ENCODE measurements at regions not wholly inside any gene's neighbourhood (a gene's known extent, or its start where the extent isn't known, plus 50 kb on each side); places are given as distances from the start of the nearest gene placed in this dataset.
"Not testable (repeated sequence)": the region's sequence is repeated elsewhere in the genome, so short reads cannot be mapped to it uniquely, and the experiment has no call there.

DNA sequence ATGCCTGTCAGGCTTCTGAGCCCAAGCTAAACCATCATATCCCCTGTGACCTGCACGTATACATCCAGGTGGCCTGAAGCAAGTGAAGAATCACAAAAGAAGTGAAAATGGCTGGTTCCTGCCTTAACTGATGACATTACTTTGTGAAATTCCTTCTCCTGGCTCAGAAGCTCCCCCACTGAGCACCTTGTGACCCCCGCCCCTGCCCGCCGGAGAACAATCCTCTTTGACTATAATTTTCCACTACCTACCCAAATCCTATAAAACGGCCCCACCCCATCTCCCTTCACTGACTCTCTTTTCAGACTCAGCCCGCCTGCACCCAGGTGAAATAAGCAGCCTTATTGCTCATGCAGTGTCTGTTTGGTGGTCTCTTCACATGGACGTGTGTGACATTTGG is 673.9 kb upstream of the TPTE start:
- TF ChIP-seq, protein P1, sequence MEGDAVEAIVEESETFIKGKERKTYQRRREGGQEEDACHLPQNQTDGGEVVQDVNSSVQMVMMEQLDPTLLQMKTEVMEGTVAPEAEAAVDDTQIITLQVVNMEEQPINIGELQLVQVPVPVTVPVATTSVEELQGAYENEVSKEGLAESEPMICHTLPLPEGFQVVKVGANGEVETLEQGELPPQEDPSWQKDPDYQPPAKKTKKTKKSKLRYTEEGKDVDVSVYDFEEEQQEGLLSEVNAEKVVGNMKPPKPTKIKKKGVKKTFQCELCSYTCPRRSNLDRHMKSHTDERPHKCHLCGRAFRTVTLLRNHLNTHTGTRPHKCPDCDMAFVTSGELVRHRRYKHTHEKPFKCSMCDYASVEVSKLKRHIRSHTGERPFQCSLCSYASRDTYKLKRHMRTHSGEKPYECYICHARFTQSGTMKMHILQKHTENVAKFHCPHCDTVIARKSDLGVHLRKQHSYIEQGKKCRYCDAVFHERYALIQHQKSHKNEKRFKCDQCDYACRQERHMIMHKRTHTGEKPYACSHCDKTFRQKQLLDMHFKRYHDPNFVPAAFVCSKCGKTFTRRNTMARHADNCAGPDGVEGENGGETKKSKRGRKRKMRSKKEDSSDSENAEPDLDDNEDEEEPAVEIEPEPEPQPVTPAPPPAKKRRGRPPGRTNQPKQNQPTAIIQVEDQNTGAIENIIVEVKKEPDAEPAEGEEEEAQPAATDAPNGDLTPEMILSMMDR (IDR thresholded peaks at IDR 0.05; ENCODE audit: low read depth, low read length, poor library complexity, severe bottlenecking) = not testable (repeated sequence)
- not testable (repeated sequence) for TF ChIP-seq EZH2phosphoT487 (IDR thresholded peaks at IDR 0.05; ENCODE audit: borderline replicate concordance, low read length)

Measured in DOHH2 (cell line).